HG03175 (cell line): ENCODE measurements at regions not wholly inside any gene's neighbourhood (a gene's known extent, or its start where the extent isn't known, plus 50 kb on each side); places are given as distances from the start of the nearest gene placed in this dataset.
"Not testable (repeated sequence)": the region's sequence is repeated elsewhere in the genome, so short reads cannot be mapped to it uniquely, and the experiment has no call there.

Source experiments
- ATAC-seq: cut with Tn5 transposase; IDR thresholded peaks from one replicate; pipeline ENCODE4 v1.9.1; 2021; ENCODE audit warnings: mild to moderate bottlenecking, moderate library complexity; ENCODE audit not compliant: unreplicated experiment

DNA sequence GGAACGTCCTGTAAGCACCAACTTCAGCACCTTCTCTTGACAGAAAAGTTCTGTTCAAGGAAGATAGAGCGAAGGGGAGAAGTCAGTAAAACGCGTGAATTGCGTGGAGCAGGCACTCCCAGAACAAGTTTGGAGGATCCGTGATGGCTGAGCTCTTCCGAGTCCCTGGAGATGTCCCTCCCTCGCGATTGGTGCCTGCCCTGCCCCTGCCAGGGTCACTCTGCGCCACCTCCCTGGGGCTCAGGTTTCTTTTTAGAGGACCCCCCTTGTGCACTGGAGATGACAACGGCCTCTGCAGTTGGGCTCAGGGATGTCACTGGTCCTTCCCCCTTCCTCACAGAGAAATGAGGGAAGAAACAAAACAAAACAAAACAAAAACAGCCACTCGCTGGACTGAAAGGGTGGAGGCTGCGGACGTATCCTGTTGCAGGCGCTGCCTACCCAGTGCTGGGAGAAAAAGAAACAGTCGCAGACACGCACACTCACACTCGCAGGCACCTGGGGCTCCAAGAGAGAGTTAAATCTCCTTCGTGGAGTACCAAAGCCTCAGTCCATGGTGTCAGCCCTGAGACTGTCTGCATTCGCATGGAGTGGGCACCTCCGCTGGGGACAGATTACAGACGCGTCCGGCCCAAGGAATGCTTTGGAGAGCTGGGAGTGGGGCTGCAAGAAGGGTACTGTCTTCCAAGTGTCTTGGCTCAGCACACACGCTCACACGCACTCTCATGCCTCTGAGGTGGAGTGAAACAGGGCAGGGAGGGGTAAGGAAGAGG, 512.7 kb downstream of the SLCO4C1 start:
- no peak for ATAC-seq

DNA sequence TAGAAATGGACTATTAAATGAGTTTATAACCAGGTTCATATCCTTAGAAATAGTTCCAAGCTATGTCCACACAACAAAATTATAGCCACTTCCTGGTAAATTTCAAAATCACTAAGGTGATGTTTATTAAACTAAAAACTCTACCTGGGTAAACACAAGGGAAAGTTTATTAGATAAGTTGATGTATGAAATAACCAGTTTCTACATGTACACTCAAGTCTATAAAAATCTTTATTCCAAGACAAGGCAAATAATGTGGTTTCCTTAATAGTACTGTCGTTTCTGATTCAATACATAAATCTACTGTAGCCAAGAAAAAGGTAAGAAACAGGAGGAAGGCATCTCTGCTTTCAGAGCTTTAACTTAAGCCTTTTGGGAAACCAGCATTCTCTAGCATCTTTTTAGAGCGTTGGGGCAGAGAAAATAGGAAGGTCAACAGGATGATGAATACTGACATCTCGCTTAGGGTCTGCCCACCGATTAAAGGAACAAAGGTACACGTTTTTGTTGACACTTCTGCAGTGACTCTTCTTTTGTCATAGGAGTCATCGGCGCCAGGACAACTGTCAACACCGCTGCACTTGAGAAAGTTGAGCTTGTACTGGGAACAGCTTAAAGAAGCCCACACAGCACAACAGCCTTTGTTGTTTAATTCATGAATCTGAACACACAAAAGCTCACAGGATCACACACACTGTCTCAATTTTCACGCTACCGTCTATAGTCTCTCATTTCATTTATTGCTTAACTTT, 513.6 kb downstream of the SLCO4C1 start:
- no peak for ATAC-seq

DNA sequence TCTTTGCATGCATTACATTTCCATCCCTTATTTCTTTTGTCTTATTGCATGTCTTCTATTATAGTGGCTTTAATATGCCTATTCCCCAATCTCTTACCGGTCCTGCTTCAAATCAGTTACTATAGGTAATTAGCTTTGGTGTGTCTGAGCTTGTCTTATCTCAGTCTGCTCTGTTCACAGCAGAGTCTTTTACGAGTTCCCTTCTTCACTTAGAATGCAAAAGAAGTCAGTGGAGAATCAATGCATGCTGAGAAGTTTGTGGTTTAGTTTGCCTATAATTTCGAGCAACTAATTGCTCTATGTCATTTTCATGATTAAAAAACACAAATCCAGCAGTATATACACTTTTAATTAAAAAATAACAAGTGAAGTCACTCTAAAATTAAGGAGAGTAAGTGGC, 545.0 kb downstream of the SLCO4C1 start:
- no peak for ATAC-seq

DNA sequence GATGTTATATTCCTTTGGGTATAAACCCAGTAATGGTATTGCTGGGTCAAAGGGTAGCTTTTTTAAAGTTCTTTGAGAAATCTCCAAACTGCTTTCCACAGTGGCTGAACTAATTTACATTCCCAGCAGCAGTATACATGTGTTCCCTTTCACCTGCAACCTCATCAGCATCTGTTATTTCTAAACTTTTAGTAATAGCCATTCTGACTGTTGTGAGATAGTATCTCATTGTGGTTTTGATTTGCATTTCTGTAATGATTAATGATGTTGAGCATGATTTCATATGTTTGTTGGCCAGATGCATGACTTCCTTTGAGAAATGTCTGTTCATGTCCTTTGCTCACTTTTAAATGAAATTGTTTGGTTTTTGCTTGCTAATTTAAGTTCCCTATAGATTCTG, 553.1 kb downstream of the SLCO4C1 start:
- ATAC-seq = not testable (repeated sequence)

DNA sequence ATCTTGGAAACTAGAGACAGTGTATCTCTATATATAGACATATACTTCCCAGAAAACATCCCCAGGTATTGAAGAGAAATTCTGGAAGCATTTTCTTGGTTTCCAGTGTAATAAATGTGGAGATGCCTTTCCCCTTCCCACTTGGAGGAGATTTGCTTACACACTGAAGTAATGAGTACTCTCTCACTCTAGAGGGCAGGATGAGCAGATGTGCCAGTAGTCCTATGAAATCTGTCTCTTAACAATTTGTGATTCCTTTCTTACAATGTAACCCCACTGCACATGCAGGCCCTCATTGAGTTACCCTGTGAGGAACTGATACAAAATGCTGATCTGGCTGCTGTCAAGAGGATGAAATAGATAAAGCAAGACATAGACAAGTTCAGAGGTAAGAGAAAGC, 567.2 kb downstream of the SLCO4C1 start:
- no peak for ATAC-seq

DNA sequence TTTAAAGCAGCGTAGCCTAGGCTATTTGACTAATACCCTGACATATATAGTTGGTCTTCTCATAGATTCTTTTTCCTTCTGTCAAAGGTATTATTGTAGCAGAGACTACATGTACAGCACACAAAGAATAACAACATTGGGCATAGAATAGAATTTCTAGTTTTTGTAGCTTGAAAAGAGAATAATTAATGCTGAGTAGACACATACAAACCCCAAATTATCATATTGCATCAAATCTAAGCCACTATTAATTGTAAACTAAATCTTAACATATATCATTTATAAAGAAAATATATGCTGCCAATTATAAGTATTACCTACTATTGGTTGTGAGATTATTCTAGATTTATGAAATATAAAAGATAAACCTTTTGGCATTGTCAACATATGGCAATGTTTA, 574.5 kb downstream of the SLCO4C1 start:
- no peak for ATAC-seq

DNA sequence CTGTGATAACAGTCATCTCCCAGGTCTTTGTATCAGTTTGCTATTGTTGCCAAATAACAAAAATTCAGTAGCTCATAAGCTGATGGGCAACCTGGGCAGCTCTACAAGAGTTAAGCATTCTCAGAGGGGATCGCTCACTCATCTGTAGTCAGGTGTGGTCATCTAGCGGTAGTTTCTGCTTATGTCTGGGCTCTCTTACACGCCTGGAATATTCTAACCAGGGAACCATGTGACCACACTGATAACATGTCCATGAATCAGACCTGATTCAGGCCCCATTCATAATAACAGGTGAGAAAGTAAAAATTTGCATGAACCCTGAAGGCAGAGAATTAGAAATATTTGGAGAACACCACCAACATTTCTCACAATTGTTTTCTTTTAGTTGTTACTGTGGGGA, 576.1 kb downstream of the SLCO4C1 start:
- ATAC-seq = no peak

DNA sequence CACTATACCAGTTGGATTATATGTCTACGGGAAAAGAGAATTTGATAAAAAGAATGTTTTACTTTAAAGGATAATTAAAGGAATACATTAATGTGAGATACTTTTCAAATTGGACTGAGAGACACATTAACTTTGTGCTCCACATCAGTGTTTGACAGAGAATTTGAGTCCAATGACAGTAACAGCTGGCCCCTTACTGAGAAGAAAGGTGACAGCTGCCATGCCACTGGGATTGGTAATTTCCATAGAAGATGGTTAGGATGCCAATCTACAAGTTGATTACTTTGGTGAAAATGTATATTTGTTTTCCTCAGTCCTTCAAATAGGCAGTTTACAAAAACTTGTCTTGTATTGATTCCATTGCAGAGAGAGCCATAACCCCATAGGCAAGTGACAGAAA, 578.4 kb downstream of the SLCO4C1 start:
- no peak for ATAC-seq

DNA sequence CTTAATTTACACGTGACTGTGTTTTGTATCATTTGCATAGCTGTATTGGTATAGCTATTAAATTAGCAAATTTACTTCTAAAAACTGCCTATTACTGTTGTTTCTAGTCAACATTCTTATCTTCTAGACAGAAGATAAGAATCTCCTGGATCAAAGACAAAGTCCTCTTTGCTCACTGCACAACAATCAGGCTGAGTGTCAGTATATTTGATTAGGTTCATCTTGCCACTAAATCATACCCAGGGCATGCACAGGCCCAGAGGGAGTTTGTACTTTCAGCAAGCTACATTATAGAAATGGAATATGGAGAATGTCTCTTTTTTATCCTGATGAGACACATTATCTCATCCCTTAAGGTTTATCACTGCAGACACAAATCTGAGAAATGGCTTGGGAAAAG, 579.1 kb downstream of the SLCO4C1 start:
- no peak for ATAC-seq

DNA sequence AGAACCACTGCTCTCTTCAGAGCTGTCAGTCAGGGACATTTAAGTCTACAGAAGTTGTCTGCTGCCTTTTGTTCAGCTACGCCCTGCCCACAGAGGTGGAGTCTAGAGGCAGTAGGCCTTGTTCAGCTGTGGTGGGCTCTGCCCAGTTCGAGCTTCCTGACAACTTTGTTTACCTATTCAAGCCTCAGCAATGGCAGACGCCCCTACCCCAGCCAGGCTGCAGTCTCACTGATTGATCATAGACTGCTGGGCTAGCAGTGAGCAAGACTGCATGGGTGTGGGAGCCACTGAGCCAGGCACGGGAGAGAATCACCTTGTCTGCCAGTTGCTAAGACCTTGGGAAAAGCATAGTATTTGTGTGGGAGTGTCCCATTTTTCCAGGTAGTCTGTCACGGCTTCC, 580.3 kb downstream of the SLCO4C1 start:
- not testable (repeated sequence) for ATAC-seq

DNA sequence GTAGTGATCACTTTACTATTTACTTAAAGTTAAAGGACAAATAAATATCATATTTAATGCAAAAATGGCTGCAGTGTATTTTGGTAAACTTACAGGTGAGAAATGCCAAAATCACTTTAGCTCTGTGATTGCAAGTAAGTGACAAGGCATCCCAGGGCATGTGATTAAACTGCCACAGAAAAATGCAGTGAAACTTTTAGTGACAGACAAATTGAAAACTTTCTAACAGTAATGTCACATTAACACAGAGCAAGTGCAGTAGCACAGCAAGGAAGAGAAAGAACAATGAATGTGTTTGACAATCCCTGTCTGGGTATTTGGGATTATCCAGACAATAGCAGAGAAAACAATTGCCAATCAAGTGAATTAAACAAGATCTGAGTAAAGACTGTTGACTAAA, 606.8 kb downstream of the SLCO4C1 start:
- no peak for ATAC-seq

DNA sequence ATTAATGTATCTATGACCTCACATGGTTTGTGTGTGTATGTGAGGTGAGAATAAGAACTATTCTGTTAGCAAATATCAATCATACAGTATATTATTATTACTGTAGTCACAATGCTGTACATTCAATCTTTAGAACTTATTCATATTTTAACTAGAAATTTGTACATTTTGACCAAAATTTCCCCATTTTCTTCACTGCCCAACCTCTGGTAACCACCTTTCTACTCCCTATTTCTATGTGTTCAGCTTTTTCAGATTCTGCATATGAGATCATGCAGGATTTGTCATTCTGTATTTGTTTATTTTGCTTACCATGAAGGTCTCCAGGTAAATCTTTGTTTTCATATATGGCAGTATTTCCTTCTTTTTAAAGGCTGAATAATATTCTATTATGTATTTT, 607.9 kb downstream of the SLCO4C1 start:
- ATAC-seq = no peak

DNA sequence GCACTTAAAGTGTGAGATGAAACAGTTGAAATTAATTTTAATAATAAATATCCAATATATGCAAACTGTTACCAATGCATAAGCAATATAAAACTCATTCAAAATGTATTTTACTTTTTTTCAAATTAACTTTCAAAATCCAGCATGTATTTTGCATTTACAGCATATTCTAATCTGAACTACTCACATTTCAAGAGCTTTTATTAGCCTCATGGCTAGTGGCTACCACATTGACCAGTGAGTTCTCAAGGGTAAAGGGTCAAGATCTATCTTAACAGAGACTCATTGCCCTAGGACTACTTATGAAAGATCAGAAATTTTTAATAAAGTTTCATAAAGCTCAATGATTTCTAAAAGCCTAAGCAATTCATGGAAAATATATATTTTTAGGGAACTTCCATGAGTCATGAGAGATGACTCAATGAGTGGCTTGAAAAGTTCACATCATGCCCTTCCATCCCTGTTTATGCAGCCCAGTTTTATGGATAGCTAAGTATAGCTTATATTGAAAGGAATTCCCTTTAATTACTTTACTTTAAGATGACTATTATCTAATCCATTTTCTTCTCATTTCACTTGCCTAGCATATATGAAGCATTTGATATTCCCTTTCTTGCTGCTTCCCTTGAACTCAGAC, 608.6 kb downstream of the SLCO4C1 start:
- ATAC-seq = no peak

DNA sequence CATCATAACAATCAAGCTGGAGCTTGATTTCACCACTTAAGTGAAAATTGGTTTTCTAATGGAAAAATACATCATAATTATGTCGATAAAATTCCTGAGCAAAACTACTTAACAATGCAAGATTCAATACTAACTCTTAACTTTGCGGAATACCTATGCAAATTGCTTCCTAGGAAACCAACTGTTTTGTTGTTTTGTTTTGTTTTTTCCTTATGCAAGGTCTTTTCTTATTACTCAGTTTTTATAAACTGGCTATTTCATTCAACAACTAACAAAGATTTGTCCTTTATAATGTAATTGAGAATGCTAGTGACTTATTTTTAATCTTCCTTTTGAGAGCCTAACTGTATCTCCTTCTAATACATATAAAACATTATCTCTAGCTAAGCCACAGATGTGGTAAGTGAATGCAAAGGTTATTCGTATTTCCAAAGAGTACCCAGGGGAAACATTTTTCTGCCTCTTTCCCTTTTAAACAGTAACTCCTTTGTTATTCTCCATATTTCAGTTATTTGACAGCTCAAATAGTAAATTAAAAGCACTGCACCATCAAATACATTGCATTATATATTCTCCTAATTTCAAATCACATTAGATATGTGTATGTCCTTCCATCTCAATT, 609.4 kb downstream of the SLCO4C1 start:
- no peak for ATAC-seq

DNA sequence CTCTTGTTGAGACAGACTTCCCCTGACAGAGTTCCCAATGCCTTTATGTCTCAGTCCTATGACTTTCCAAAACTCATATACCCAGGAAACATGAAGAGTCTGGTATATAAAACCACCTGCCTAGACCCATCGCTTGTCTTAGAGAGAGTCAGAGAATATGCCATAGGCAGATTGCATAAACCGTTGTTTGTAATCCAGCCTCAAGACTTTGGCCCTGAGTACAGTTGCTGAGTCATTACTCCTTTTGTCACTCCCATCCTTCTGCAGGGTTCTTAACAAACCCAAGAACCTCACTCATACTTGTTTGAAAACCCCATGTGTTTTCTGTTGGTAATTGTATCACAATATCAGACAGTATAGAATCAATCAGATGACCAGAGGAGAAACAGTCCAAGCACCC, 616.3 kb downstream of the SLCO4C1 start:
- ATAC-seq = no peak

DNA sequence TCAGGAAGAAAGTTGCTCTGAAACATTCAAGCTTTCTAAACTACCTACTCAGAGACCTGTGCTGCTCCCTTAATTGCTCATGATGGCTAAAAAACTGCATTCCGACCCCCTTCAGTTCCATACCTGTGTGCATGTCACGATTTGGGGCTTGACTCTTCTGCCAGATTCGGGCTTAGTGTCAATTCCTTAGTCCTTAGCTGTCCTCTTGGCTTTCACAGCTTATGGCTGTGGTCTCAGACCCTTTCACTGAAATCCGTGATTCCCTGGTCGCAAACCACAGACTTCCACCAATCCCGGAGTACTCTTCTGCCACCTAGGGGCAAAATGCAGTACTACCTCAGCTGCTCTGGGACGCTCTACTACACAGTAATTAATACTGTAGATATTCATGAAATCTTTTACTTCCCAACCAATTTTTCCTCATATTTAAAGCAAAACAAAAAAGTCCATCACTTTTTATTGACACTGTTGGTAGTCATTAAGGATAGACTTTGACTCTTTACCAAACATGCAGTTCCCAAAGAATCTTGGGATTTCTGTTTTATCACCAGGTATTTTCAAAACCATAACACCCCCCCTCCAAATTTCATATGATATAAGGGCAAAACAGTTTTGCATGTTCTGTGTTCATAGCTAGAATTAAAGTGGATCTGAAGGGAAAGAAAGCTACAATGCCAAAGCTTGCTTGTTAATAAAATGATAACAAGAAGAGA, 617.4 kb downstream of the SLCO4C1 start:
- peak; percentile 74 for ATAC-seq

DNA sequence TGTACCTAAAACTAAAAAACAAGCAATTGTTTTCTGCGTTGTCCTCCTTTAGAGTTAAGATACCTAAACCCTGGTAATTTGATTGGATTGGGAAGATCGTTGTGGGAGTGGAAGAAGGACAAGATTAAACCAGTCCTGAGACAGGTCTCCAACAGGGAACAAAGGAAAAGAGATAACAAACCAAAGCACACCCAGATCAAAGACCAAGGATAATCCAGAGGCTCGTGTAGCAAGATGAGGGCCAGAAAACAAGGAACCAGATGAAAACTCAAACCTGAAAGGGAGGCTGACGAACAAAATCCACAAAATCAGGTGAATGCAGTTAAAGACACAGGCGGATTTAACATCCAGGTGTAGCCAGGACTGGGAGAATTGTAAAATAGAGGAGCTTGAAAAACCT, 618.1 kb downstream of the SLCO4C1 start:
- ATAC-seq = no peak

DNA sequence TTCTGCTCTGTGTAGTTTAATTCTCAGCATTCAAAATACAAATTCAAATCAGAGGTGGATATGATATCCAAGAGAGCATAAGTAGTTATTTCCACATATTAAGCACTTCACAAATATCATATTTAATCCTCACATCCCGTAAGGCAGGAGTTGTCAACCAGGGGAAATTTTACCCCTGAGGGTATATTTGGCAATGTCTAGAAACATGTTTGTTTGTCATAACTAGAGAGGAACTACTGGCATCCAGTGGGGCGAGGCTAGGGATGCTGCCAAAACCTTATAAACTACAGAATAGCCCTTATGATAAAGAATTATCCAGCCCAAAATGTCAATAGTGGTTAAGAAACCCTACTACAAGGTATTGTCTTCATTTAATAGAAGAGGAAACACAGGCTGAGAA, 619.4 kb downstream of the SLCO4C1 start:
- ATAC-seq = no peak

DNA sequence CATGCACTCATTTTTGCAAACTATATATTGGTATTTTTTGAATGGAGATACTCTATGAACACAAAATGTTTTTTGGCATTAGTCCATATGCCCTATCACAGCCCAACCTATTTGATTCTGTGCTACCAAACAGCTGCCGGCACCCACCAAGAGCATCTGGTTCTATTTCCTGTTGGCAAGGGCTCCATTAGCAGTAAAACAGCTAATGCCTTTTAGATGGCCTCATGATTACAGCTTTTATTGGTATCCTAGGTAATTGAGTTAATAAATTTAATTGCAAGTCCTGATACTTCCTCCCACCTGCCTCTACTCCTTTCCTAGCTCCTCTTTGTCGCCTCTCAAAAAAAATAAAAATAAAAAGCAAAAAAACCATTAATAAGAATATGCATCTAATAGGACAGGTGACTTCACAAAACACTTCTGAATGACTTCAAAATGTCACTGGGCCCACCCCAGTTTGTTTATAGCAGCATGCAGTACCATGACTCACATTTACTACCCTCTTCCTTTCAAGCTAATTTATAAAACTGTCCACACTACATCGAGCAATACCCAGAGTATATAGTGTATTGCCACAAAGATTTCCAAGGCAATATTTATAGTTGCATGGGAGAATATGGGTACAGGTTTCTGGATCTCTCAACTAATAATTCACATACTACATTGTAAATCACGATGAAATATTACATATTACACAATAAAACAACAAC, 620.4 kb downstream of the SLCO4C1 start:
- no peak for ATAC-seq

DNA sequence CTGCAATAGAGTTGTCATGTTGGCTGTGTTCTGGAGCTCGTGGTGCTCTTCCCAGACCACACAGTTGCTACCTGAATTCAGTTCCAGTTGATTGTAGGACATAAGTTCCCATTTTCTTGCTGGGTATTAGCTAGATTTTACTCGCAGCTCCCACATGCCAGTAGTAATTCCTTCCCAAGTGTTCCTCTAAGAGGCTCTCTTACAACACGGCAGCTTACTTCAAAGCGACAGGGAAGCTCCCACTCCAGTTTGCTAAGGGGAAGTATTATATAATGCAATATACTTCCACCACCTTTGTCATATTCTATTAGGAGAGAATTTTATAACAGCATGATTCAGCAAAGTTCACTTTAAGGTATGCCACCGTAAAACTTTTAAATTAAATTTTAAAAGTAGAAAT, 623.0 kb downstream of the SLCO4C1 start:
- no peak for ATAC-seq
